HG03354 (cell line): ENCODE measurements at regions not wholly inside any gene's neighbourhood (a gene's known extent, or its start where the extent isn't known, plus 50 kb on each side); places are given as distances from the start of the nearest gene placed in this dataset.
"Not testable (repeated sequence)": the region's sequence is repeated elsewhere in the genome, so short reads cannot be mapped to it uniquely, and the experiment has no call there.

Experiments used
- ATAC-seq: cut with Tn5 transposase; IDR thresholded peaks from one replicate; pipeline ENCODE4 v1.9.1; 2021; ENCODE audit warnings: mild to moderate bottlenecking; ENCODE audit not compliant: unreplicated experiment, poor library complexity, severe bottlenecking

- ATAC-seq = no peak
Measured at GRCh38 chr3:192062186-192062585, 601.2 kb downstream of the PYDC2 start.

- peak; percentile 85 for ATAC-seq
Measured at GRCh38 chr3:192063570-192063969, 602.6 kb downstream of the PYDC2 start.

GRCh38 chr3:192064959-192065358, 604.0 kb downstream of the PYDC2 start:
- ATAC-seq = no peak

GRCh38 chr3:192066253-192066652, 605.3 kb downstream of the PYDC2 start:
- ATAC-seq = not testable (repeated sequence)

DNA sequence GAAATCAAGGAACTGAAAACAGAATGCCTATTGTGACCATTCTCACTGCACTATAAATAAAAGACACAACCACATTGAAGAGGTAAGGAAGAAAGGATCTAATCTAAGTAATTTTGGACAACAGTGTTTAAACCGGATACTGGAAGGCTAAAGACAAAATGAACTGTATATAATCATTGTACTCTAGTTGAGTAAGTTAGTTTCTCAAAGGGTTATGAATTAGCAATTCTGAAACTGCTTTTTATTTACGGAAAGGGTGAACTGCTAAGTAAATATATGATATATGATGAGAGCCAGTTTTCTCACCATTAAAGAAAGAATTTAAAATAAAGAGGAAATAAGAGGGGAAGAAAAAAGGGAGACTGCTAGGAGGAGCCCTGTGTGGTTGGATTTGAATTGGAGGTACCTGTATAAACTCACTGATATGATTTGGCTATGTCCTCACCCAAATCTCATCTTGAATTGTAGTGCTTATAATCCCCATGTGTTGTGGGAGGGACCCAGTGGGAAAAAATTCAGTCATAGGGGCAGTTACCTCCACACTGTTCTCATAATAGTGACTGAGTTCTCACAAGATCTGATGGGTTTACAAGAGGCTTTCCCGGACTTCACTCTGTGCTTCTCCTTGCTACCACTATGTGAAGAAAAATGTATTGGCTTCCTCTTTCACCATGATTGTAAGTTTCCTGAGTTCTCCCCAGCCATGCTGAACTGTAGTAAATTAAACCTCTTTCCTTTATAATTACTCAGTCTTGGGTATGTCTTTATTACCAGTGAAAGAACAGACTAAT, 607.7 kb downstream of the PYDC2 start:
- peak; percentile 72 for ATAC-seq

GRCh38 chr3:192077795-192078497, 617.0 kb downstream of the PYDC2 start:
- ATAC-seq = no peak

GRCh38 chr3:192079098-192079497, 618.1 kb downstream of the PYDC2 start:
- ATAC-seq = no peak

DNA sequence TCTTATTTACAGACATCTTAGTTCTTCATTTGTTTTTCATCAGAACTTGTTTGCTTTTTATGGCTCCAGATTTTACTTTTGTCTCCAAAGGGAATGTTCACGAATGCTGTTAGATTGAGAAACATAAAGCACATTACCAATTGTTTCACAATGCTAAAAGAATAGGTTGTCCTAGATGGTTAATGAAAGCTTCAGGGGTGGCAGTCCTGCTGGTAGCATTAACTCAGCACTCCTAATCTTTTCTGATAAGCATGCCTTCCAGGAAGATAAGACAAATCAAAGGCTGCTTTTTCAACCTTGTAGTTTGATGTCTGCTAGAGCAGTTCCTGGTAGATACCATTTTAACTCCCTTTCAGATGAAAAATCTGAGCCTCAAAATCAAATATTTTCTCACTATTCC, 619.4 kb downstream of the PYDC2 start:
- ATAC-seq = no peak

GRCh38 chr3:192082730-192083660, 622.0 kb downstream of the PYDC2 start:
- peak; percentile 89 for ATAC-seq
